OCI-LY1 (cell line): ENCODE measurements at regions not wholly inside any gene's neighbourhood (a gene's known extent, or its start where the extent isn't known, plus 50 kb on each side); places are given as distances from the start of the nearest gene placed in this dataset.

Experiments used
- EZH2 ChIP-seq: fragments of 200-600 bp; sonication (generic), shearing (Covaris generic); IDR thresholded peaks from 2 replicates; pipeline ENCODE4 v1.8.0; 2017; ENCODE audit warnings: borderline replicate concordance, mixed run types, mild to moderate bottlenecking, antibody characterized with exemption, low read length, moderate library complexity, mixed read lengths
- TF ChIP-seq, protein P1 (sequence below): fragments of 200-600 bp; sonication (generic), shearing (Covaris generic); IDR thresholded peaks from 2 replicates; pipeline ENCODE4 v1.5.1; 2017; ENCODE audit warnings: mild to moderate bottlenecking, antibody characterized with exemption, low read length, moderate library complexity, mixed read lengths

DNA sequence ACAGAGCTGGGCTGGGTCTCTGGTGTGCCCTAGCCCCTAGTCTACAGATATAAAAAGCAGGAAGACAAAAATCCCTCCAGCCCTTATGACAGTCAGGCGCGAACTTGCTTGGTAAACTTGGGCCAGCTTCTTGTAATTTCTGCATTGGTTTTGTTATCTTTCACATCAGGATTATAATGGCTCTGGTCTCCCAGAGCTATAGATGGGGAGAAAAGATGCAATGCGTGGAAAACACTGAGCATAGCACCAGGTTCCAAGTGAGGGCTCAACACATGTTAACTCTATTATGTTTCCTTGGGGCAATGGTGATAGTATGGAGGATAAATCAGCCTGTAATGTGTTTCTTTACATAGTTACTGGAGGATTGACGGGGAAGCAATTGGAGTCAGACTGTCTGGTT, 246.8 kb upstream of the KCNG1 start:
- TF ChIP-seq, protein P1, sequence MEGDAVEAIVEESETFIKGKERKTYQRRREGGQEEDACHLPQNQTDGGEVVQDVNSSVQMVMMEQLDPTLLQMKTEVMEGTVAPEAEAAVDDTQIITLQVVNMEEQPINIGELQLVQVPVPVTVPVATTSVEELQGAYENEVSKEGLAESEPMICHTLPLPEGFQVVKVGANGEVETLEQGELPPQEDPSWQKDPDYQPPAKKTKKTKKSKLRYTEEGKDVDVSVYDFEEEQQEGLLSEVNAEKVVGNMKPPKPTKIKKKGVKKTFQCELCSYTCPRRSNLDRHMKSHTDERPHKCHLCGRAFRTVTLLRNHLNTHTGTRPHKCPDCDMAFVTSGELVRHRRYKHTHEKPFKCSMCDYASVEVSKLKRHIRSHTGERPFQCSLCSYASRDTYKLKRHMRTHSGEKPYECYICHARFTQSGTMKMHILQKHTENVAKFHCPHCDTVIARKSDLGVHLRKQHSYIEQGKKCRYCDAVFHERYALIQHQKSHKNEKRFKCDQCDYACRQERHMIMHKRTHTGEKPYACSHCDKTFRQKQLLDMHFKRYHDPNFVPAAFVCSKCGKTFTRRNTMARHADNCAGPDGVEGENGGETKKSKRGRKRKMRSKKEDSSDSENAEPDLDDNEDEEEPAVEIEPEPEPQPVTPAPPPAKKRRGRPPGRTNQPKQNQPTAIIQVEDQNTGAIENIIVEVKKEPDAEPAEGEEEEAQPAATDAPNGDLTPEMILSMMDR: no peak
- TF ChIP-seq EZH2: no peak
